ENCODE measurements at regions not wholly inside any gene's neighbourhood (a gene's known extent, or its start where the extent isn't known, plus 50 kb on each side); places are given as distances from the start of the nearest gene placed in this dataset.

- H3K4me1 ChIP-seq (ENCODE audit: insufficient read depth, poor library complexity, severe bottlenecking) = no peaks in the 10 kb centered on the region
- no peak for DNase-seq (ENCODE audit: low spot score)
- ATAC-seq (ENCODE audit: low read depth) = no peak
- no peak overlapping the region for H3K27ac ChIP-seq (ENCODE audit: poor library complexity, severe bottlenecking)
- peak; percentile 22 for TF ChIP-seq CTCF (IDR thresholded peaks at IDR 0.05; ENCODE audit: poor library complexity, severe bottlenecking)
- H3K36me3 ChIP-seq (ENCODE audit: low read depth) = no peaks in the 10 kb centered on the region
- no peak overlapping the region for H3K4me3 ChIP-seq (ENCODE audit: severe bottlenecking)
- no peaks in the 10 kb centered on the region for H3K27me3 ChIP-seq (ENCODE audit: insufficient read depth, poor library complexity, severe bottlenecking)
- peaks cover 6% of the 10 kb centered on the region for H3K9me3 ChIP-seq (ENCODE audit: severe bottlenecking)
Observed at GRCh38 chr1:2875707-2876561, 74.4 kb upstream of the TTC34 start.

GRCh38 chr1:2876846-2877245 is 75.4 kb upstream of the TTC34 start:
- H3K9me3 ChIP-seq (ENCODE audit: severe bottlenecking) = no peaks in the 10 kb centered on the region
- no peak overlapping the region for H3K4me3 ChIP-seq (ENCODE audit: severe bottlenecking)
- no peak overlapping the region for H3K27ac ChIP-seq (ENCODE audit: poor library complexity, severe bottlenecking)
- no peaks in the 10 kb centered on the region for H3K4me1 ChIP-seq (ENCODE audit: insufficient read depth, poor library complexity, severe bottlenecking)
- no peaks in the 10 kb centered on the region for H3K36me3 ChIP-seq (ENCODE audit: low read depth)
- no peaks in the 10 kb centered on the region for H3K27me3 ChIP-seq (ENCODE audit: insufficient read depth, poor library complexity, severe bottlenecking)
- no peak for TF ChIP-seq CTCF (IDR thresholded peaks at IDR 0.05; ENCODE audit: poor library complexity, severe bottlenecking)
- no peak for ATAC-seq (ENCODE audit: low read depth)
- no peak for DNase-seq (ENCODE audit: low spot score)

- no peaks in the 10 kb centered on the region for H3K36me3 ChIP-seq (ENCODE audit: low read depth)
- H3K27me3 ChIP-seq (ENCODE audit: insufficient read depth, poor library complexity, severe bottlenecking) = no peaks in the 10 kb centered on the region
- H3K4me1 ChIP-seq (ENCODE audit: insufficient read depth, poor library complexity, severe bottlenecking) = no peaks in the 10 kb centered on the region
- no peak for ATAC-seq (ENCODE audit: low read depth)
- no peak for DNase-seq (ENCODE audit: low spot score)
- TF ChIP-seq CTCF (IDR thresholded peaks at IDR 0.05; ENCODE audit: poor library complexity, severe bottlenecking) = no peak
- no peak overlapping the region for H3K4me3 ChIP-seq (ENCODE audit: severe bottlenecking)
- H3K27ac ChIP-seq (ENCODE audit: poor library complexity, severe bottlenecking) = no peak overlapping the region
- H3K9me3 ChIP-seq (ENCODE audit: severe bottlenecking) = no peaks in the 10 kb centered on the region
Observed at GRCh38 chr1:2877391-2877790, 75.9 kb upstream of the TTC34 start.

- DNase-seq (ENCODE audit: low spot score) = no peak
- no peaks in the 10 kb centered on the region for H3K4me1 ChIP-seq (ENCODE audit: insufficient read depth, poor library complexity, severe bottlenecking)
- ATAC-seq (ENCODE audit: low read depth) = no peak
- no peaks in the 10 kb centered on the region for H3K9me3 ChIP-seq (ENCODE audit: severe bottlenecking)
- TF ChIP-seq CTCF (IDR thresholded peaks at IDR 0.05; ENCODE audit: poor library complexity, severe bottlenecking) = no peak
- H3K27ac ChIP-seq (ENCODE audit: poor library complexity, severe bottlenecking) = no peak overlapping the region
- H3K27me3 ChIP-seq (ENCODE audit: insufficient read depth, poor library complexity, severe bottlenecking) = no peaks in the 10 kb centered on the region
- H3K4me3 ChIP-seq (ENCODE audit: severe bottlenecking) = no peak overlapping the region
- H3K36me3 ChIP-seq (ENCODE audit: low read depth) = no peaks in the 10 kb centered on the region
Observed at GRCh38 chr1:2878591-2878990, 77.1 kb upstream of the TTC34 start.

- Histone ChIP-seq H3K27ac (ENCODE audit: poor library complexity, severe bottlenecking) (no peak overlapping the region), H3K9me3 (ENCODE audit: severe bottlenecking) (no peaks in the 10 kb centered on the region), H3K4me3 (ENCODE audit: severe bottlenecking) (no peak overlapping the region), H3K36me3 (ENCODE audit: low read depth) (no peaks in the 10 kb centered on the region), H3K27me3 (ENCODE audit: insufficient read depth, poor library complexity, severe bottlenecking) (no peaks in the 10 kb centered on the region), H3K4me1 (ENCODE audit: insufficient read depth, poor library complexity, severe bottlenecking) (no peaks in the 10 kb centered on the region)
- DNase-seq (ENCODE audit: low spot score) (no peak), ATAC-seq (ENCODE audit: low read depth) (no peak)
- TF ChIP-seq CTCF (IDR thresholded peaks at IDR 0.05; ENCODE audit: poor library complexity, severe bottlenecking) = no peak
Observed at GRCh38 chr1:2879026-2879425, 77.5 kb upstream of the TTC34 start.
